H1 (cell line): ENCODE measurements at regions not wholly inside any gene's neighbourhood (a gene's known extent, or its start where the extent isn't known, plus 50 kb on each side); places are given as distances from the start of the nearest gene placed in this dataset.

Experiments
- CTCF ChIA-PET: fragments of 300-600 bp; sonication (Branson Sonifier 250); formaldehyde crosslinking; loops from one replicate; lab custom pipeline; 2021; ENCODE audit not compliant: partially characterized antibody; lab: Charles Lee
- POLR2A ChIA-PET: fragments of 300-600 bp; sonication (Branson Sonifier 250); formaldehyde crosslinking; loops from one replicate; lab custom pipeline; 2021; ENCODE audit warnings: inconsistent platforms; ENCODE audit not compliant: partially characterized antibody; lab: Charles Lee
- DNase-seq, 2 experiments: peaks; one replicate each; pipeline versions ENCODE4 v3.0.0 to v3.0.0-alpha.2; 2010 to 2022; ENCODE audit warnings: low spot score in 2 of 2, low read depth in 1 of 2, mixed read lengths in 1 of 2
- FAIRE-seq: peaks from 2 replicates; lab custom pipeline; 2011; peaks lifted over from hg19 to GRCh38; lab: Jason Lieb, UNC
- H2AFZ ChIP-seq: 2 replicates; pipeline ENCODE4 v1.8.1; 2012; ENCODE audit warnings: low read length, inconsistent platforms
- H2AK5ac ChIP-seq: 2 replicates; pipeline ENCODE4 v1.6.1; 2013; ENCODE audit warnings: low read depth, low read length
- H2BK120ac ChIP-seq: replicated peaks from 2 replicates; pipeline ENCODE3; 2013; ENCODE audit warnings: low read depth, low read length, inconsistent platforms
- H2BK12ac ChIP-seq: 2 replicates; pipeline ENCODE4 v1.6.1; 2013; ENCODE audit warnings: low read depth, low read length
- H2BK15ac ChIP-seq: 2 replicates; pipeline ENCODE4 v1.6.1; 2013; ENCODE audit warnings: low read length
- H2BK20ac ChIP-seq: 2 replicates; pipeline ENCODE4 v1.6.1; 2013; ENCODE audit warnings: low read length
- H2BK5ac ChIP-seq: 2 replicates; pipeline ENCODE4 v1.6.1; 2013; ENCODE audit warnings: low read depth, low read length
- H3K14ac ChIP-seq: 2 replicates; pipeline ENCODE4 v1.6.1; 2013; ENCODE audit warnings: inconsistent platforms; ENCODE audit not compliant: insufficient read length
- H3K18ac ChIP-seq: 2 replicates; pipeline ENCODE4 v1.6.1; 2013; ENCODE audit warnings: low read length; ENCODE audit errors: extremely low read depth
- H3K23ac ChIP-seq: 2 replicates; pipeline ENCODE4 v1.6.1; 2013; ENCODE audit warnings: inconsistent platforms; ENCODE audit not compliant: insufficient read length
- H3K23me2 ChIP-seq: 2 replicates; pipeline ENCODE4 v1.6.1; 2013; ENCODE audit warnings: low read depth, low read length
- H3K27ac ChIP-seq: 2 replicates; pipeline ENCODE4 v1.6.1; 2011; ENCODE audit warnings: low read depth, low read length, inconsistent platforms
- H3K27me3 ChIP-seq, 4 experiments: replicated peaks in 1 of 4; 1 replicate in 1 of 4; 2 replicates in 3 of 4; pipeline versions ENCODE4 v1.6.1 to v1.8.1; 2011 to 2013; ENCODE audit warnings: low read length in 3 of 4, mild to moderate bottlenecking in 3 of 4, inconsistent platforms in 2 of 4, mixed read lengths in 2 of 4, moderate library complexity in 1 of 4; ENCODE audit not compliant: control insufficient read depth in 3 of 4, insufficient read depth in 3 of 4; ENCODE audit errors: extremely low read depth in 1 of 4
- H3K36me3 ChIP-seq, 4 experiments: 2 replicates each; pipeline versions ENCODE4 v1.6.1 to v1.8.1; 2011 to 2013; ENCODE audit warnings: mild to moderate bottlenecking in 4 of 4, low read length in 3 of 4, moderate library complexity in 2 of 4, control low read depth in 1 of 4, inconsistent platforms in 1 of 4; ENCODE audit not compliant: insufficient read depth in 4 of 4, control insufficient read depth in 2 of 4
- H3K4ac ChIP-seq: replicated peaks from 2 replicates; pipeline ENCODE3; 2013; ENCODE audit warnings: low read length, low read depth, mixed read lengths, inconsistent platforms; ENCODE audit not compliant: insufficient read length
- H3K4me1 ChIP-seq, 4 experiments: replicated peaks in 1 of 4; 1 replicate in 1 of 4; 2 replicates in 3 of 4; pipeline versions ENCODE4 v1.6.1 to v1.8.1; 2011 to 2013; ENCODE audit warnings: low read length in 3 of 4, inconsistent platforms in 2 of 4, mixed read lengths in 1 of 4; ENCODE audit not compliant: insufficient read depth in 4 of 4, control insufficient read depth in 3 of 4
- H3K4me2 ChIP-seq, 2 experiments: 2 replicates each; pipeline versions ENCODE4 v1.6.1 to v1.8.1; 2011 to 2013; ENCODE audit warnings: low read depth in 2 of 2, low read length in 2 of 2, control low read depth in 1 of 2, inconsistent platforms in 1 of 2, mild to moderate bottlenecking in 1 of 2; ENCODE audit not compliant: insufficient read depth in 1 of 2
- H3K4me3 ChIP-seq, 4 experiments: fragments of 200-600, 300-600 bp in 1 of 4; sonication (generic), shearing (Covaris generic), sonication (Bioruptor Twin) in 1 of 4; 2 replicates each; pipeline versions ENCODE4 v1.5.1 to v1.8.1; 2011 to 2016; ENCODE audit warnings: low read length in 4 of 4, low read depth in 3 of 4, control low read depth in 2 of 4, inconsistent platforms in 2 of 4, mild to moderate bottlenecking in 2 of 4, mixed read lengths in 1 of 4, moderate library complexity in 1 of 4; ENCODE audit not compliant: insufficient read depth in 2 of 4; ENCODE audit errors: extremely low read depth in 1 of 4
- H3K56ac ChIP-seq: replicated peaks from 2 replicates; pipeline ENCODE3; 2013; ENCODE audit warnings: low read depth, mild to moderate bottlenecking, mixed read lengths, low read length, inconsistent platforms; ENCODE audit not compliant: insufficient read length
- H3K79me1 ChIP-seq: 2 replicates; pipeline ENCODE4 v1.6.1; 2013; ENCODE audit warnings: low read depth, low read length, control low read depth
- H3K79me2 ChIP-seq, 2 experiments: 2 replicates each; pipeline versions ENCODE4 v1.6.1 to v1.8.1; 2012 to 2013; ENCODE audit warnings: low read length in 2 of 2, mild to moderate bottlenecking in 2 of 2, inconsistent platforms in 1 of 2; ENCODE audit not compliant: insufficient read depth in 2 of 2, control insufficient read depth in 1 of 2
- H3K9ac ChIP-seq, 4 experiments: replicated peaks in 1 of 4; 1 replicate in 1 of 4; 2 replicates in 3 of 4; pipeline versions ENCODE4 v1.6.1 to v1.8.1; 2011 to 2013; ENCODE audit warnings: low read depth in 3 of 4, low read length in 3 of 4, control low read depth in 2 of 4, mild to moderate bottlenecking in 2 of 4, moderate library complexity in 2 of 4, inconsistent platforms in 1 of 4; ENCODE audit errors: extremely low read depth in 1 of 4
- H3K9me3 ChIP-seq, 2 experiments: 2 replicates each; pipeline versions ENCODE4 v1.6.1 to v1.8.1; 2012 to 2013; ENCODE audit warnings: mild to moderate bottlenecking in 2 of 2, moderate library complexity in 2 of 2, control low read depth in 1 of 2, inconsistent platforms in 1 of 2, low read depth in 1 of 2, low read length in 1 of 2, mixed read lengths in 1 of 2; ENCODE audit not compliant: insufficient read depth in 2 of 2
- H4K20me1 ChIP-seq, 2 experiments: replicated peaks in 1 of 2; 2 replicates each; pipeline versions ENCODE3 to v1.8.1; 2011 to 2013; ENCODE audit warnings: inconsistent platforms in 2 of 2, low read length in 2 of 2, mild to moderate bottlenecking in 1 of 2; ENCODE audit not compliant: insufficient read depth in 2 of 2, control insufficient read depth in 1 of 2
- H4K5ac ChIP-seq: 2 replicates; pipeline ENCODE4 v1.6.1; 2013; ENCODE audit warnings: low read length, low read depth, mixed read lengths, inconsistent platforms; ENCODE audit not compliant: insufficient read length
- H4K8ac ChIP-seq: 2 replicates; pipeline ENCODE4 v1.8.0; 2013; ENCODE audit warnings: mild to moderate bottlenecking, moderate library complexity, low read length, inconsistent platforms; ENCODE audit not compliant: insufficient read depth; ENCODE audit errors: extremely low read depth
- H4K91ac ChIP-seq: replicated peaks from 2 replicates; pipeline ENCODE3; 2013; ENCODE audit warnings: low read length, mixed read lengths, inconsistent platforms; ENCODE audit not compliant: insufficient read length
- ASH2L ChIP-seq: fragments of 200-600, 300-600 bp; sonication (generic); IDR thresholded peaks from one replicate; pipeline ENCODE4 v1.7.1; 2017; ENCODE audit warnings: low read length
- HDAC6 ChIP-seq: IDR thresholded peaks from one replicate; pipeline ENCODE4 v1.7.1; 2012; ENCODE audit warnings: low read depth, mild to moderate bottlenecking, inconsistent platforms, low read length, moderate library complexity
- KDM1A ChIP-seq: fragments of 200-600, 300-600 bp; sonication (generic); IDR thresholded peaks from 2 replicates; pipeline ENCODE4 v1.7.1; 2016; ENCODE audit warnings: mild to moderate bottlenecking, low read length, borderline replicate concordance
- MAFK ChIP-seq: IDR thresholded peaks from 2 replicates; pipeline ENCODE4 v1.6.1; 2012; ENCODE audit warnings: low read depth, mild to moderate bottlenecking, improper control_type of control experiment, low read length
- NANOG ChIP-seq: IDR thresholded peaks from 2 replicates; pipeline ENCODE4 v1.6.1; 2011; ENCODE audit warnings: low read length, low read depth, mild to moderate bottlenecking, inconsistent platforms; ENCODE audit not compliant: insufficient read depth, poor library complexity, severe bottlenecking
- RFX5 ChIP-seq: IDR thresholded peaks from 2 replicates; pipeline ENCODE4 v1.6.1; 2011; ENCODE audit warnings: low read depth, low read length, improper control_type of control experiment, borderline replicate concordance
- RNF2 ChIP-seq: fragments of 200-900, 300-1000 bp; sonication (generic); IDR thresholded peaks from 2 replicates; pipeline ENCODE4 v1.7.1; 2016; ENCODE audit warnings: borderline replicate concordance, low read depth, mild to moderate bottlenecking, antibody characterized with exemption, low read length; ENCODE audit not compliant: poor library complexity, severe bottlenecking; ENCODE audit errors: missing control alignments
- SP2 ChIP-seq: IDR thresholded peaks from 2 replicates; pipeline ENCODE4 v1.6.1; 2012; ENCODE audit warnings: mild to moderate bottlenecking, low read length, inconsistent platforms
- SRF ChIP-seq: IDR thresholded peaks from 2 replicates; pipeline ENCODE4 v1.6.1; 2011; ENCODE audit warnings: mild to moderate bottlenecking, low read depth, low read length, moderate library complexity
- SUZ12 ChIP-seq: fragments of 200-600 bp; sonication (generic); IDR thresholded peaks from 2 replicates; pipeline ENCODE4 v1.6.1; 2012; ENCODE audit warnings: mild to moderate bottlenecking, inconsistent platforms, low read length, moderate library complexity, mixed read lengths
- TAF1 ChIP-seq: IDR thresholded peaks from 2 replicates; pipeline ENCODE4 v1.6.1; 2011; ENCODE audit warnings: mild to moderate bottlenecking, low read depth, low read length
- WGBS, 2 experiments: shearing (Covaris generic) in 1 of 2; methylation state at CpG; one replicate each; pipeline versions ENCODE4 v1.1.6 to v1.1.7; 2013 to 2015; ENCODE audit warnings: low lambda C conversion rate in 2 of 2, mixed read lengths in 2 of 2, inconsistent platforms in 1 of 2, low coverage in 1 of 2, missing lambda C conversion rate in 1 of 2; ENCODE audit not compliant: insufficient replicate concordance in 2 of 2, insufficient coverage in 1 of 2, insufficient read length in 1 of 2; ENCODE audit errors: extremely low coverage in 1 of 2, missing lambda C conversion rate in 1 of 2; 5-methylcytosine and 5-hydroxymethylcytosine counted together

DNA sequence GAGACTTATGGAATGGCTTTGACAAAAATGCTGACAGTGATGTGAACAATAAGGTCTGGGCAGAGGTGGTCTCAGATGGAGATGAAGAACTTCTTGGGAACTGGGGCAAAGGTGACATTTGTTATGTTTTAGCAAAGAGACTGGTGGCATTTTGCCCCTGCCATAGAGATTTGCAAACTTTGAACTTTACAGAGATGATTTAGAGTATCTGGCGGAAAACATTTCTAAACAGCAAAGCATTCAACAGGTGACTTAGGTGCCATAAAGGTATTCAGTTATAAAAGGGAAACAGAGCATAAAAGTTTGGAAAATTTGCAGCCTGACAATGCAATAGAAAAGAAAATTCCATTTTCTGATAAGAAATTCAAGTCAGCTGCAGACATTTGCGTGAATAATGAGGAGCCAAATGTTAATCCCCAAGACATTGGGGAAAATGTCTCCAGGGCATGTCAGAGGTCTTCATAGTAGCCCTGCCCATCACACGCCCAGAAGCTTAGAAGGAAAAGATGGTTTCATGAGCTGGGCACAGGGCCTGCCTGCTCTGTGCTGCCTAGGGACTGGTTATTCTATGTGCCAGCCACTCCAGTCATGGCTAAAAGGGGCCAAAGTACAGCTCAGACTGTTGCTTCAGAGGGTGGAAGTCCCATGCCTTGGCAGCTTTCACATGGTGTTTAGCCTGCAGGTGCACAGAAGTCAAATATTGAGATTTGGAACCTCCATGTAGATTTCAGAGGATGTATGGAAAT, 782.2 kb downstream of the TRAM1L1 start:
- Histone ChIP-seq H2BK5ac (no peak overlapping the region), H3K4me2 (no peak overlapping the region), H4K5ac (no peak overlapping the region), H3K4ac (no peak overlapping the region), H3K27ac (no peak overlapping the region), H3K23ac (no peak overlapping the region), H2BK15ac (no peak overlapping the region), H2AK5ac (no peak overlapping the region), H3K9me3 (no peaks in the 10 kb centered on the region), H2BK12ac (no peak overlapping the region), H2BK120ac (no peak overlapping the region), H3K9ac (no peak overlapping the region), H3K4me3 (no peak overlapping the region), H3K56ac (no peak overlapping the region), H4K8ac (no peak overlapping the region), H3K14ac (no peak overlapping the region), H4K91ac (no peak overlapping the region)
- no peak for FAIRE-seq
- 88% methylated on average over 3 of the region's 3 CpGs; no CpG with 5 or more reads in 1 of the 2 experiments for WGBS, 2 experiments
- POLR2A ChIA-PET, result no interaction called here
- no peak for DNase-seq
- no peak for TF ChIP-seq SRF
- TF ChIP-seq ASH2L, result no peak
- TF ChIP-seq TAF1, result no peak
- TF ChIP-seq NANOG, result no peak
- no peak for TF ChIP-seq SUZ12
- no peak for TF ChIP-seq HDAC6
- TF ChIP-seq RNF2, result no peak
- TF ChIP-seq KDM1A, result no peak
- TF ChIP-seq MAFK, result no peak
- TF ChIP-seq RFX5, result no peak
- no peak for TF ChIP-seq SP2
- TF ChIP-seq, all 59 proteins: peak for 0
- Histone ChIP-seq H2BK20ac (no peak overlapping the region), H3K23me2 (no peaks in the 10 kb centered on the region), H3K27me3 (no peaks in the 10 kb centered on the region), H3K79me1 (no peaks in the 10 kb centered on the region), H3K36me3 (no peaks in the 10 kb centered on the region), H2AFZ (no peak overlapping the region), H3K79me2 (no peaks in the 10 kb centered on the region), H3K18ac (no peak overlapping the region), H3K4me1 (no peaks in the 10 kb centered on the region), H4K20me1 (no peaks in the 10 kb centered on the region)
- CTCF ChIA-PET, result no interaction called here
